HK-2 (cell line): ENCODE measurements at regions not wholly inside any gene's neighbourhood (a gene's known extent, or its start where the extent isn't known, plus 50 kb on each side); places are given as distances from the start of the nearest gene placed in this dataset.
A peak's percentile ranks its signal among the peaks of the same experiment; 100 is the strongest.
"Not testable (repeated sequence)": the region's sequence is repeated elsewhere in the genome, so short reads cannot be mapped to it uniquely, and the experiment has no call there.

ENCODE experiments used
- DNase-seq: peaks from one replicate; pipeline ENCODE4 v3.0.0-alpha.2; 2018; ENCODE audit not compliant: unreplicated experiment

- DNase-seq = no peak
Observed at GRCh38 chr9:21597284-21597683, 115.2 kb upstream of the IFNE start.

- DNase-seq = no peak
Observed at GRCh38 chr9:21598749-21599148, 116.6 kb upstream of the IFNE start.

GRCh38 chr9:21605489-21605931 is 123.4 kb upstream of the IFNE start:
- DNase-seq = peak; percentile 2

GRCh38 chr9:21607576-21607975 is 125.5 kb upstream of the IFNE start:
- no peak for DNase-seq

GRCh38 chr9:21608200-21608599 is 126.1 kb upstream of the IFNE start:
- DNase-seq = no peak

- no peak for DNase-seq
Observed at GRCh38 chr9:21609506-21609905, 127.4 kb upstream of the IFNE start.

GRCh38 chr9:21611891-21612290 is 129.8 kb upstream of the IFNE start:
- DNase-seq = no peak

GRCh38 chr9:21615018-21615417 is 132.9 kb upstream of the IFNE start:
- DNase-seq = no peak

GRCh38 chr9:21615446-21615845 is 133.3 kb upstream of the IFNE start:
- DNase-seq = no peak

- DNase-seq = peak; percentile 26
Observed at GRCh38 chr9:21616082-21616778, 134.1 kb upstream of the IFNE start.

GRCh38 chr9:21624675-21625644 is 142.8 kb upstream of the IFNE start:
- no peak for DNase-seq

GRCh38 chr9:21626493-21626892 is 144.4 kb upstream of the IFNE start:
- DNase-seq = no peak

GRCh38 chr9:21628954-21629353 is 146.8 kb upstream of the IFNE start:
- DNase-seq = not testable (repeated sequence)

GRCh38 chr9:21634951-21635350 is 152.8 kb upstream of the IFNE start:
- no peak for DNase-seq

- no peak for DNase-seq
Observed at GRCh38 chr9:21638104-21638503, 156.0 kb upstream of the IFNE start.

- DNase-seq = no peak
Observed at GRCh38 chr9:21653091-21653490, 149.3 kb upstream of the MTAP start.

GRCh38 chr9:21653589-21653988 is 148.8 kb upstream of the MTAP start:
- DNase-seq = no peak

- DNase-seq = no peak
Observed at GRCh38 chr9:21656776-21657674, 145.4 kb upstream of the MTAP start.

GRCh38 chr9:21657966-21658667 is 144.3 kb upstream of the MTAP start:
- DNase-seq = no peak

- DNase-seq = no peak
Observed at GRCh38 chr9:21660976-21661375, 141.5 kb upstream of the MTAP start.

GRCh38 chr9:21661626-21662025 is 140.8 kb upstream of the MTAP start:
- no peak for DNase-seq
